GM23338 (cell line): ENCODE measurements at regions not wholly inside any gene's neighbourhood (a gene's known extent, or its start where the extent isn't known, plus 50 kb on each side); places are given as distances from the start of the nearest gene placed in this dataset.
"Not testable (repeated sequence)": the region's sequence is repeated elsewhere in the genome, so short reads cannot be mapped to it uniquely, and the experiment has no call there.

Source experiments
- ATAC-seq: fragments of 200-7000 bp; cut with Tn5 transposase; 3 replicates; pipeline ENCODE4 v1.9.1; 2020
- DNase-seq: peaks from one replicate; pipeline ENCODE4 v3.0.0-alpha.2; 2015; ENCODE audit warnings: low spot score
- H2AFZ ChIP-seq: fragments of 200-600 bp; sonication (generic); 2 replicates; pipeline ENCODE4 v1.8.0; 2016; ENCODE audit warnings: antibody characterized with exemption, mild to moderate bottlenecking, moderate library complexity
- H3F3A ChIP-seq: fragments of 200-600 bp; sonication (generic); replicated peaks from 2 replicates; pipeline ENCODE4 v1.8.0; 2017; ENCODE audit warnings: antibody characterized with exemption, mixed run types, low read depth
- H3K27ac ChIP-seq: fragments of 200-600 bp; sonication (generic); 2 replicates; pipeline ENCODE4 v1.6.1; 2016; ENCODE audit warnings: low read depth
- H3K27me3 ChIP-seq: fragments of 200-600 bp; sonication (generic); 2 replicates; pipeline ENCODE4 v1.8.0; 2016; ENCODE audit warnings: mild to moderate bottlenecking, mixed run types, moderate library complexity; ENCODE audit not compliant: insufficient read depth
- H3K36me3 ChIP-seq: fragments of 200-600 bp; sonication (generic); 2 replicates; pipeline ENCODE4 v1.8.0; 2016; ENCODE audit warnings: mild to moderate bottlenecking; ENCODE audit not compliant: insufficient read depth
- H3K4me1 ChIP-seq: fragments of 200-600 bp; sonication (generic); 2 replicates; pipeline ENCODE4 v1.8.0; 2016; ENCODE audit warnings: mild to moderate bottlenecking, moderate library complexity; ENCODE audit not compliant: insufficient read depth
- H3K4me2 ChIP-seq: fragments of 200-600 bp; sonication (generic); 2 replicates; pipeline ENCODE4 v1.7.1; 2017; ENCODE audit warnings: mixed run types
- H3K4me3 ChIP-seq: fragments of 200-600 bp; sonication (generic); 2 replicates; pipeline ENCODE4 v1.6.1; 2016; ENCODE audit warnings: mixed run types
- H3K79me2 ChIP-seq: fragments of 200-600 bp; sonication (generic); replicated peaks from 2 replicates; pipeline ENCODE4 v1.8.0; 2017; ENCODE audit warnings: mild to moderate bottlenecking; ENCODE audit not compliant: insufficient read depth
- H3K9me2 ChIP-seq: fragments of 200-600 bp; sonication (generic); 2 replicates; pipeline ENCODE4 v1.8.0; 2017; ENCODE audit not compliant: insufficient read depth
- H4K20me1 ChIP-seq: fragments of 200-600 bp; sonication (generic); replicated peaks from 2 replicates; pipeline ENCODE4 v1.8.0; 2017; ENCODE audit warnings: mild to moderate bottlenecking; ENCODE audit not compliant: insufficient read depth
- H3K27ac Mint-ChIP-seq: 2 replicates; pipeline ENCODE4 v1.8.0; 2020; ENCODE audit warnings: inconsistent platforms, mild to moderate bottlenecking, moderate library complexity, mixed read lengths
- H3K27me3 Mint-ChIP-seq: 3 replicates; pipeline ENCODE4 v1.8.0; 2022; ENCODE audit warnings: low read depth, mild to moderate bottlenecking, moderate library complexity, mixed read lengths, inconsistent platforms; ENCODE audit not compliant: insufficient read depth, poor library complexity
- H3K36me3 Mint-ChIP-seq: 3 replicates; pipeline ENCODE4 v1.8.0; 2021; ENCODE audit warnings: low read depth, mild to moderate bottlenecking, inconsistent platforms, moderate library complexity, mixed read lengths
- H3K4me1 Mint-ChIP-seq: 3 replicates; pipeline ENCODE4 v1.8.0; 2020; ENCODE audit warnings: mild to moderate bottlenecking, inconsistent platforms, mixed read lengths
- H3K4me3 Mint-ChIP-seq: 3 replicates; pipeline ENCODE4 v1.8.0; 2021; ENCODE audit warnings: moderate library complexity, mild to moderate bottlenecking, inconsistent platforms, mixed read lengths
- H3K9me3 Mint-ChIP-seq: 3 replicates; pipeline ENCODE4 v1.8.0; 2020; ENCODE audit warnings: moderate library complexity, mild to moderate bottlenecking, inconsistent platforms, mixed read lengths
- CREB1 ChIP-seq: fragments of 250-450 bp; sonication (Bioruptor Pico); IDR thresholded peaks from 2 replicates; pipeline ENCODE4 v1.5.0; 2020; ENCODE audit warnings: low read depth, mild to moderate bottlenecking, moderate library complexity
- CTCF ChIP-seq, 2 experiments: fragments of 200-600 bp in 1 of 2; sonication (generic) in 1 of 2; conservative IDR thresholded peaks; 2 replicates each; pipeline versions ENCODE4 v1.5.1 to v1.6.1; 2016 to 2017; ENCODE audit warnings: antibody characterized with exemption in 2 of 2, low read depth in 2 of 2, mild to moderate bottlenecking in 2 of 2, moderate library complexity in 1 of 2
- ETS1 ChIP-seq: IDR thresholded peaks from 2 replicates; pipeline ENCODE4 v1.6.1; 2016; ENCODE audit warnings: antibody characterized with exemption
- EZH2 ChIP-seq: fragments of 200-600 bp; sonication (generic); IDR thresholded peaks from one replicate; pipeline ENCODE4 v1.8.0; 2017; ENCODE audit warnings: antibody characterized with exemption, mild to moderate bottlenecking, low read depth; ENCODE audit not compliant: unreplicated experiment
- EZH2phosphoT487 ChIP-seq: fragments of 200-600 bp; sonication (generic); IDR thresholded peaks from one replicate; pipeline ENCODE4 v1.8.1; 2018; ENCODE audit warnings: antibody characterized with exemption; ENCODE audit not compliant: unreplicated experiment
- POLR2AphosphoS5 ChIP-seq: IDR thresholded peaks from 2 replicates; pipeline ENCODE4 v1.6.1; 2016; ENCODE audit warnings: antibody characterized with exemption, low read depth
- STAT1 ChIP-seq: IDR thresholded peaks from one replicate; pipeline ENCODE4 v1.6.1; 2016; ENCODE audit warnings: antibody characterized with exemption; ENCODE audit not compliant: unreplicated experiment
- ZNF331 ChIP-seq: fragments of 250-450 bp; sonication (Bioruptor Pico); IDR thresholded peaks from 2 replicates; pipeline ENCODE4 v1.5.0; 2020; ENCODE audit warnings: low read depth, mild to moderate bottlenecking, moderate library complexity
- ZNF462 ChIP-seq: fragments of 250-450 bp; sonication (Bioruptor Pico); IDR thresholded peaks from 2 replicates; pipeline ENCODE4 v1.5.0; 2020; ENCODE audit warnings: mild to moderate bottlenecking, moderate library complexity

- Histone ChIP-seq H3K36me3 (no peaks in the 10 kb centered on the region), H3F3A (no peaks in the 10 kb centered on the region), H3K27ac (no peak overlapping the region), H3K4me2 (no peak overlapping the region), H3K4me1 (no peaks in the 10 kb centered on the region), H3K79me2 (no peaks in the 10 kb centered on the region), H4K20me1 (no peaks in the 10 kb centered on the region), H3K27me3 (no peaks in the 10 kb centered on the region), H2AFZ (no peak overlapping the region), H3K9me2 (peaks cover 4% of the 10 kb centered on the region), H3K4me3 (no peak overlapping the region)
- TF ChIP-seq ZNF462, result no peak
- no peak for TF ChIP-seq EZH2phosphoT487
- TF ChIP-seq EZH2, result no peak
- no peak for TF ChIP-seq ETS1
- TF ChIP-seq CREB1 (CRISPR knock-in tag), result no peak
- TF ChIP-seq STAT1, result no peak
- no peak for TF ChIP-seq CTCF (conservative IDR thresholded peaks at IDR 0.05; ENCODE audit: low read depth in 2 of 2)
- TF ChIP-seq ZNF331 (CRISPR knock-in tag), result no peak
- no peak for TF ChIP-seq POLR2AphosphoS5
- Mint-ChIP-seq H3K4me1 (no peaks in the 10 kb centered on the region), H3K27me3 (no peaks in the 10 kb centered on the region), H3K27ac (no peak overlapping the region), H3K36me3 (no peaks in the 10 kb centered on the region), H3K9me3 (no peaks in the 10 kb centered on the region), H3K4me3 (no peak overlapping the region)
- ATAC-seq (no peak), DNase-seq (no peak)
Measured at GRCh38 chr4:66943112-66943511, 602.2 kb downstream of the CENPC start.

- not testable (repeated sequence) for H3K9me3 Mint-ChIP-seq, H3K4me3 Mint-ChIP-seq, ATAC-seq, H3K79me2 ChIP-seq, H4K20me1 ChIP-seq, H3K4me1 ChIP-seq, H3K36me3 ChIP-seq, H3K4me1 Mint-ChIP-seq, H3F3A ChIP-seq, DNase-seq, H3K36me3 Mint-ChIP-seq, H3K4me2 ChIP-seq, H2AFZ ChIP-seq, H3K27ac Mint-ChIP-seq, H3K9me2 ChIP-seq, H3K27me3 ChIP-seq, H3K27ac ChIP-seq, H3K4me3 ChIP-seq, H3K27me3 Mint-ChIP-seq
Measured at GRCh38 chr4:66931981-66932380, 613.3 kb downstream of the CENPC start.
